ENCODE measurements at regions not wholly inside any gene's neighbourhood (a gene's known extent, or its start where the extent isn't known, plus 50 kb on each side); places are given as distances from the start of the nearest gene placed in this dataset.

DNA sequence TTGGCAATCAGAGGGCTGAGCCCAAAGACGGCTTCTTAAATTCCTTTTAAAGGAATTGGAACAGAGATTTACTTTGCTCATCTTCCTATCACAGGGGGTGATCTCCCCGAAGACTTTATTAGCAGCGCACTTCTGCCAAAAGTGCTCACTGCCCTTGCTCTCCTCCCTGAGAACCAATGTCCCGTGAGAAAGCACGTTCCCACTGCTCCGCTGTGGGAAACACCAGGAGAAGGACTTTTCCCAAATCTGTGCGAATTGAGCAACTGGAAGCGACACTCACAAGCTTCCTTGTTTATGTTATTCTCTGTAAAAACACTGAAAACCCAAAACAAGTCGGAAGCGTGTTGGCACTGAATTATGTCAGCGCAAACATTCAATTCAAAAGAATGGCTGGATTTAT lies 670.8 kb upstream of the NR2F2 start:
- TF ChIP-seq, protein P1, sequence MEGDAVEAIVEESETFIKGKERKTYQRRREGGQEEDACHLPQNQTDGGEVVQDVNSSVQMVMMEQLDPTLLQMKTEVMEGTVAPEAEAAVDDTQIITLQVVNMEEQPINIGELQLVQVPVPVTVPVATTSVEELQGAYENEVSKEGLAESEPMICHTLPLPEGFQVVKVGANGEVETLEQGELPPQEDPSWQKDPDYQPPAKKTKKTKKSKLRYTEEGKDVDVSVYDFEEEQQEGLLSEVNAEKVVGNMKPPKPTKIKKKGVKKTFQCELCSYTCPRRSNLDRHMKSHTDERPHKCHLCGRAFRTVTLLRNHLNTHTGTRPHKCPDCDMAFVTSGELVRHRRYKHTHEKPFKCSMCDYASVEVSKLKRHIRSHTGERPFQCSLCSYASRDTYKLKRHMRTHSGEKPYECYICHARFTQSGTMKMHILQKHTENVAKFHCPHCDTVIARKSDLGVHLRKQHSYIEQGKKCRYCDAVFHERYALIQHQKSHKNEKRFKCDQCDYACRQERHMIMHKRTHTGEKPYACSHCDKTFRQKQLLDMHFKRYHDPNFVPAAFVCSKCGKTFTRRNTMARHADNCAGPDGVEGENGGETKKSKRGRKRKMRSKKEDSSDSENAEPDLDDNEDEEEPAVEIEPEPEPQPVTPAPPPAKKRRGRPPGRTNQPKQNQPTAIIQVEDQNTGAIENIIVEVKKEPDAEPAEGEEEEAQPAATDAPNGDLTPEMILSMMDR (IDR thresholded peaks at IDR 0.05), result no peak
- TF ChIP-seq POLR2A (IDR thresholded peaks at IDR 0.05), result no peak
